NCI-H510A (cell line): ENCODE measurements at regions not wholly inside any gene's neighbourhood (a gene's known extent, or its start where the extent isn't known, plus 50 kb on each side); places are given as distances from the start of the nearest gene placed in this dataset.

Source experiments
- DNase-seq: peaks from one replicate; lab custom pipeline; 2025; lab: John Stamatoyannopoulos, UW

DNA sequence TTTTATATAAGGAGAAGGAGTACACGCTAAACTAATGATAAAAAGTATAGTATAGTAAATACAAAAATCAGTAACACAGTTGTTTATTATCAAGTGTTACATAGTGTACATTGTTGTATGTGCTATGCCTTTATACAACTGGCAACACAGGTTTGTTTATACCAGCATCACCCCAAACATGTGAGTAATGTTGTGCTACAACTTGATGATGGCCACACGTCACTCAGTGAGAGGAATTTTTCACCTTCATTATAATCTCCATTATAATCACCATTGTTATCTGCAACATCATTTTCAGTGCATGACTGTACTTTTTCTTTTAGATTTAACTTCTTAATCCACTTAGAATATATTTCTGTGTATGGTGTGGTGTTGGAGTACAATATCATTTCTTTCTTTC lies 204.0 kb upstream of the CTNNB1 start:
- no peak for DNase-seq

DNA sequence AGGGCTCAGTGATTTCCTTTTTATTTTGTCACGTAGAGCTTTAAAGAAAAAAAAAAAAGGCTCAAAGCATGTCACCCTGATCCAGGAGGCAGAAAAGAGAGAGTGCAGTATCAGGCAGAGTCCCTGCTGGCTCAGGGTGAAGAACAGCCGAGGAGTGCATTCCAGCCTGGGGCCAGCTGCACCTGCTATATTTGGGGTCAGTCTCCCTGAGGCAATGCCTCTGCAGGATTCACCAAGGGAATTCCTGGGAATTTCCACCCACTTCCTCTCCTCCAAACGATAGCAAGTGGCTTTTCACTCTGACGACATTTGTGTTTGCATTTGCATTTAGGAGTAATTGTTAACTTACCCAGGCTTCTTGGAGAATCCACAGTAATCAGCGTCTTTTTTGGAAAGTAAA lies 202.9 kb upstream of the CTNNB1 start:
- DNase-seq, result no peak

DNA sequence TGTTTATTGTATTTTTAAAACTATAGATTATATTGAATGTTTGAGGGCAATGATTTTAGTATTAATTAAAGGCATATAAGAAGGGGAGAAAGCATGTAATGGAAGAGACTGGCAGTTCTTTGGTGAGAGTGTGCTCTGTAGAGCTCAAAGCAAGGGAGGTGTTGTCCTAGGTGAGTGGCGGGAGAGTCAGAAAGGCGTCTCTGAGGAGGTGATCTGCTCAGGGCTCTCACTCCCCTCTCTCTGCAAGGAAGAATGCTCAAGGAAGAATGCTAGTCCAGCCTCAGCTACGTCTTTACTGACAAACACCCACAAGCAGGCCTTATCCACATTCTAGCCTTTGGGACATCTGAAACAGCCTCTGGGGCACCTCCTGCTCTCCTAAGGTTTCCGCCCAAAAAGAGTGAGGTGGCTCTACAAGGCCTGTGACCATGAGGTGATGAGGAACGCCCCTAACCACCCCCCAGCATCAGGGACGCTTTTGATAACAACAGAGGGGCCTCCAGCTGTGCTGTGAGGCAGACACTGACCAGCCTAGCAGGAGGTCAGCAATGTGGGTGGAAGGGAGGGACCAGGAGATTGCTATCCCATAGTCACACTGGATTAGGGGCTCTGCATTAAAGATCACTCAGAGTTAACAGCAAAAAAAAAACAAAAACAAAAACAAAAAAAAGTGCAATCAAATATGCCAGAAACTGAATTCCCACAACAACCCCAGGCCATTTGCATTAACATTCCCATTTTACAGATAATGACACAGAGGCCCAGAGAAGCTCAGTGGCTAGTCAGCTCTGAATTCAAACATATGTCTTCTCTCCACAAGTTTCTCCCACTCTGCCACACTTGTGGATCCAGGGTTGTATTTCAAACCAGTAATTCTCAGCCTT lies 202.2 kb upstream of the CTNNB1 start:
- no peak for DNase-seq

- DNase-seq, result no peak
Measured at GRCh38 chr3:40997711-40998519, 201.4 kb upstream of the CTNNB1 start.

DNA sequence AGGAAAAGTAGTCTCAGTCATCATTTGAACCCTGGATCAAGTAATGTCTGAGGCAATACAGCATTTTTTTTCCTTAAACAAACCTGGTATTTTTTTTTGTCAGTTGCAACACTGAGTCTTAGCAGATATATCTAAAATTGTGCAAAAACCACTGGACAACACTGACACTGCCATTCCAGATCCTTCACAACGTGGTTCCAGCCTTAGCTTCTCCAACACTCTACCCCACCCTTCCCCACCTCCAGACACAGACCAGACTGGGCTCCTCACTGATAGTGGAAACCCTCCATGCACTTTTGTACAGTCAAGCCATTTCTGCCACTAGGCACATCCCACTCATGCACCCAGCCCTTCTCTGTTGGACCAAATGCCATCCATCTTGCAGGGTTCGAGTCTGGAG lies 199.6 kb upstream of the CTNNB1 start:
- DNase-seq, result no peak

DNA sequence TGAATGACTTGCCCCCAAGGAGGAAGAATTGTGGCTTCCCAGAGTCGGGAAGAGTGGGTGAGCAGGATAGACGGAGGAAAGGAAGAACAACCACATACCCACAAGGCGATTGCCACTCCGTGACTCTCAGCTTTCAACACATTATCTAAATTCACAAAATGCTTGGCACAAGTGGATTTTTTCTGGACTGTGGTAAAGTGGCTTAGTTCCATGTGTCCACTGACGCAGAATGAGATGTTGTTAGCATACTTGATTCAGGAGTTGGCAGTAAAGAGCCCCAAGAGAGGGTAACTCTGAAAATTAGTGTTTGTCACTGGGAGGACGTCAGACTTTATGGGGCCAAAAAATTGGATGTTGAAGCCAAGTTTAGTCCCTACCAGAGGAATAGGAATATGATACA lies 198.8 kb upstream of the CTNNB1 start:
- no peak for DNase-seq

- DNase-seq, result peak; percentile 65
Measured at GRCh38 chr3:41001556-41001955, 197.7 kb upstream of the CTNNB1 start.

DNA sequence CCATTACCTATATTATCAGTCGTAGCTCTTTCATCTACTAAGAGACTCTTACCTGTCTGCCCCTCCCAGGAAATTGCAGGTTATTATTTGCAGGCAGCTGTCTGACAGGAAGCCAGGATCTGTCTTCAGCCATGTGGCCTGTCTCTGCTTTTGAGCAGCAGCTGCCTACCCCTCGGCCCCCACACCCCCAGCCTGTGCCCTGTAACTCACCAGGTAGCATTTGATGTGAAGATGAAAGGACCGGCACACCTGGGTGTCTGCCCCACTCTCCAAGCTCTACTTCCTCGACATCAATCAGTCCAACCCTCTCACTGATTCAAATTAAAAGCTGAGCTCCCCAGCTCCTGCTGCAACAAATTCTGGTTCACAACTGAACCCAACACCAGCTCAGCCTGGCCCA lies 197.2 kb upstream of the CTNNB1 start:
- peak; percentile 60 for DNase-seq

- DNase-seq, result no peak
Measured at GRCh38 chr3:41007399-41007798, 191.9 kb upstream of the CTNNB1 start.

DNA sequence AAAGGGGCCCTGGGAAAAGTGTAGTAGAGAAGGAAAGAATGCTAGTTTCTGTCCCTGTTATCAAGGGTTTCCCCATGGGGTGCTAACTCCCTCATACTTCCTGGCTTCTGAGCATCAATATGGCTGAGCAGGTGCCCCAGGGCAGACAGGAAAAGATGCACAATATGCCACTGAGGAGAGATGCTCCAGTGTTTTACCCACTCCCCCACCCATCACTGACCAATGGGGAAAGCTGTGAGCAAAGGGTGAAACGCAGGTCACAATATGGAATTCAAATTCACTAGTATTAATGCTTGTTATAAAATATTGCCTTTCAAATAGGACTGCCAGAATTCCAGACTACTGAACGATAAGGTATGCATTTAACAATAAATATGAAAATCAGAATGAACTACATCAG lies 187.5 kb upstream of the CTNNB1 start:
- no peak for DNase-seq

GRCh38 chr3:41018855-41019254 lies 180.4 kb upstream of the CTNNB1 start:
- DNase-seq, result no peak

DNA sequence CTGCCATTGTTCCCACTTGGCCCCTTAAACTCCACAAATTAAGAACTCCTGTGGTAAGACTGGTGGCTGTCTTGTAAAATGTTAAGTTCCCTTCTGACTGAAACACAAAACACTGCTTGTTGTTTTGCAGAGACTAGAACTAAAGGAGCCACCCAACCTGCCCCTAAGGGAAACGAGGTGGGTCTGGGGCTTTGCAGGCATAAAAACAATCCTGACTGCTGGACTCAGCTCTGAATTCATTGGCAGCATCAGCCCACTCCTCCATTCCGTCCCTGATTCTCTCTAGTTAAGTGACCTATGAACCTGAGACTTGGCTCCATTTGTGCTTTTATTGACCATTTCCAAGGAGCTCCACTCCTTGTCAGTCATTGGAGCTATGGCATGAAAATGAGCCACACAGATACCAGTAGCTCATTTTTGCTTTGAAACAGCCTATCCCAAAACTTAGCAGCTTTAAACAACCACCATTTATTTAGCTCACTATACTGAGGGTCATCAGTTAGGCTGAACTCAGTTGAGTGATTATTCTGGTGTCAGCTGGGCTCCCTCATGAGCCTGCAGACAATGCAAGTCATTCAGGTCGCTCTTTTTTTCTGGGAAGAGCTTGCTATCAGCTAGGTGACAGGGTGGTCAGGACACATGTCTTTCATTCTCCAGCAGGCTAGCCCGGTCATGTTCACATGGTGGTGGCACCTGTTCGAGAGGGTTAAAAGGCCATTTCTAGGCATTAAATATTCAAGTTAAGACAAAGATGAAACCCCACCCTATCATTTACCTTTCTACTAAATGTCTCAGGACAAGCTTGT lies 175.1 kb upstream of the CTNNB1 start:
- DNase-seq, result no peak

DNA sequence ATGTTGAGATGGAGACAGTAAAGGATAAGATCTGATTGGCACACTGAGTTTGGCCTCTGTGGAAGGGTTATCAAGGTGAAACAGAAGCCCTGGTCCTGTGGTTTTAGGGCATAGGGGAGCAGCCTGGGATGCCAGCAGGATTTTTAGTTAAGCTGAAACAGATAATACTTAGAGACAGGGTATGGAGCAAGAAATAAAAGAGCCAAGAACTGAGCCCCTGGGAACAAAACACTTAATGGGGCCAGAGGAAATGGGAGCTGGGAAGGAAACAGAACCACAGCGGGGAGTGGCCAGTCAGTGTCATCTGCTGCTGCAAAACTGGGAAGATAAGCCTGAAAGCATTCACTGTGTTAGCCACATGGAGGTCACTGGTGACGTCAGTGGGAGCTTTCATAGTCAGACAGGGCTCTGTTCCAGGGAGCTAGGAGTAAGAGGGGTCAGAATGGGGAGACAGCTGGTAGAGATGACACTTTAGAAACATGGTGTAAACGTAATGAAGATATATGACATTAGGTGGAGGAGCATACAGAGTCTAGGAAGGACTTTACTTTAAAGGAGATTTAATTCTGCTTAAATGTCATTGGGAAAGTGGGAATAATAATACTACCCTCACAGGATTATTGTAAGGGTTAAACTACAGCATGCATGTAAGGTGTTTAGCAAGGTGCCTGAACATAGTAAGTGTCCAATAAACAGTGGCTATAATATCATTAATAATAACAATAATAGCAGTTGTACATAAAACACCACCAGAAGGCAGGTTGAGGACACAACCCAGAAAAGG lies 172.7 kb upstream of the CTNNB1 start:
- DNase-seq, result no peak

GRCh38 chr3:41029356-41029755 lies 169.9 kb upstream of the CTNNB1 start:
- DNase-seq, result no peak

DNA sequence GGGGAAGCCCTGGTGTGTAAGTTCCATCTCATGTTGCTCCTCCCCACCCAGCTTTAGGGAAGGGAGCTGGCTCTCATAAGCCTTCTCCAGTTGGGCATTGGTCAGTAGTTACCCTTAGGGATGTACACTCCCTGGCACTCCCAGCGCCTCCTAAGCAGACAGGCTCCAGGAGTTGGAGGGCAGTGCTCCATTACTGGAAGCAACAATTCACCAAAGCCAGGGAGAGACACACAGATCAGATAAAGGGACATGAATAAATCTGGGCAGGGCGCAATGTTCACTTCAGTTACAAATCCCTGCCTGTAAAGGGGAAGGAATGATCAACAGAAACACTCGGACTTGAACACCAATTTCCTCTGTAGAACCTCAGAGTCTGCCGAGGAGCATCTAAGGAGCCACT lies 169.1 kb upstream of the CTNNB1 start:
- no peak for DNase-seq

DNA sequence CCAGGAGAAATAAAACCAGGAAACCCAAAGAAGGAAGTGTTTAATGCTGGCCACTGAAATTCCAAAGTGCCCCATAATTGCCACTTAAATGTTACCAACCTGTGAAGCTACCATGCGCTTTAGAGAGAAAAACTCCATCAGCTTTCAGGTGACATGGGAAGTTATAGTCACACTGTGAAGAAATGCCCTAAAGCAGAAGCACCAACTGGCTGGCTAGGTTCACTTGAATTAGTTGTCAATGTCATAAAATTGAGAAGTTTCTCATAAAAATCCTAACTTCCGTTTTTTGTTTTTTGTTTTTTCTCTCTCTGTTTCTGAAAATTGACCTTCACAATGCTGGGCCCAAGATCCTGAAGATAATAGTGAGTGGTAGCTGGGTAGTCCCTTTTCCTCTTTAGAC lies 167.9 kb upstream of the CTNNB1 start:
- DNase-seq, result no peak

DNA sequence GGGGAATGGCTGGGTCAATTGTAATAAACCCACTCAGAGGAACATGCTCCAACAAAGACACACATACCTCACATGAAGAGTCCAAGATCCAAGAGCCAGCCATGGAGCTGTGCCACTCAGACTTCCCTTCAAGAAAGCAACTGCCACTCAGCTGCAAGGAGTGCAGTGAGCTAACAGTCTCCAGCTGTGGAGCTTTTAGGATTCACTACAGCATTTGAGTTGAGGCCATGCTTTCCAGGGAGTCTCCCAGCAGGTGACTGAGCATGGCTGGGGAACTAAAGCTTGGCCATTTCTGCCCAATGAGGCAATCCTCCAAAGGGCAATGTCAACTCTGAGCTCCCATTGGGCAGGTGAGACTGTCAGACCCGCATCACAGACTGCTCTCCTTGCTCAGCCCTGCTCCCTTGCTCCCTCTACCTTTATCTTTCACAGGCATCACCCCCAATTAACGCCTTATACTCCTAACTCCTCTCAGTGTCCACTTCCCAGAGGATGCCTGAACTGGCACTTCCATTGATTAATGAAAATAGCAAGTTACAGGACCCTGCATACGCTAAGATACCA lies 165.3 kb upstream of the CTNNB1 start:
- DNase-seq, result no peak

GRCh38 chr3:41035456-41036022 lies 163.8 kb upstream of the CTNNB1 start:
- no peak for DNase-seq

DNA sequence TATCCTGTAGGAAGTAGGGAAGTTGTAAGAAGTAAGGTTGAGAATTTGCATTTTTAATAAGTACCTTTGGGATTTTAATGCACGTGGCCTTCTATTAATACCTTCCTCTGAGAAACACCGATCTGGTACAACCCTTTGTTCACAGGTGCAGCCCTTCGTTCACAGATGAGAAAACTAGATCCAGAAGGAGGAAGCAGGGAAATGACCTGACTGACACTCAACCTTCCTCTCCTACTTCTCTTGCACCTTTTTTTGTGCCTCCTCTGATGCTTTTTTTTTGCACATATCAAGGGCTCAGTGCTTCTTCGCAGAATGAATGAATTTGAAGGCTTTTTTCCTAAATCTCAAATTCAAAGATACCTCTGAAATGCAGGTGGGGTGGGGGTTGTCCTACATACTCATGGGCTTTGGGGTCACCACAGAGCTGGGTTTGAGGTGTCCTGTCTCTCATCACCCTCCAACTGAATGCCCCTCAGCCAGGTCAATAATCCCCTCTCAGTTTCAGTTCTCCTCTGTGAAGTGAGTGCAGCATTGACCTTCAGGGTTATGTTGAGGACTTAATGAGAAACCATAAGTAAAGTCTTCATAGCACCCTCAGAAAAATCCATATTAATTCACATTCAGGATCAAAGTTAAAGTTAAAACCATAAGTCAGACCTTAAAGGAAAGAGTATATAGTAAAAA lies 161.5 kb upstream of the CTNNB1 start:
- DNase-seq, result no peak

GRCh38 chr3:41040256-41040655 lies 159.0 kb upstream of the CTNNB1 start:
- no peak for DNase-seq
